AG10803 (cell line): ENCODE measurements at regions not wholly inside any gene's neighbourhood (a gene's known extent, or its start where the extent isn't known, plus 50 kb on each side); places are given as distances from the start of the nearest gene placed in this dataset.

Experiments used
- DNase-seq: peaks from one replicate; pipeline ENCODE4 v3.0.0; 2010; ENCODE audit warnings: low read depth
- H3K4me3 ChIP-seq: 2 replicates; pipeline ENCODE4 v1.5.1; 2011; ENCODE audit warnings: mild to moderate bottlenecking, low read length, control low read depth
- TF ChIP-seq, protein P1 (sequence below): conservative IDR thresholded peaks from 2 replicates; pipeline ENCODE4 v1.5.1; 2011; ENCODE audit warnings: mild to moderate bottlenecking, low read length, control low read depth, inconsistent platforms

GRCh38 chr3:80096909-80097308 is 329.1 kb upstream of the ROBO1 start:
- no peak for DNase-seq
- TF ChIP-seq, protein P1, sequence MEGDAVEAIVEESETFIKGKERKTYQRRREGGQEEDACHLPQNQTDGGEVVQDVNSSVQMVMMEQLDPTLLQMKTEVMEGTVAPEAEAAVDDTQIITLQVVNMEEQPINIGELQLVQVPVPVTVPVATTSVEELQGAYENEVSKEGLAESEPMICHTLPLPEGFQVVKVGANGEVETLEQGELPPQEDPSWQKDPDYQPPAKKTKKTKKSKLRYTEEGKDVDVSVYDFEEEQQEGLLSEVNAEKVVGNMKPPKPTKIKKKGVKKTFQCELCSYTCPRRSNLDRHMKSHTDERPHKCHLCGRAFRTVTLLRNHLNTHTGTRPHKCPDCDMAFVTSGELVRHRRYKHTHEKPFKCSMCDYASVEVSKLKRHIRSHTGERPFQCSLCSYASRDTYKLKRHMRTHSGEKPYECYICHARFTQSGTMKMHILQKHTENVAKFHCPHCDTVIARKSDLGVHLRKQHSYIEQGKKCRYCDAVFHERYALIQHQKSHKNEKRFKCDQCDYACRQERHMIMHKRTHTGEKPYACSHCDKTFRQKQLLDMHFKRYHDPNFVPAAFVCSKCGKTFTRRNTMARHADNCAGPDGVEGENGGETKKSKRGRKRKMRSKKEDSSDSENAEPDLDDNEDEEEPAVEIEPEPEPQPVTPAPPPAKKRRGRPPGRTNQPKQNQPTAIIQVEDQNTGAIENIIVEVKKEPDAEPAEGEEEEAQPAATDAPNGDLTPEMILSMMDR, result no peak
- H3K4me3 ChIP-seq, result no peak overlapping the region

DNA sequence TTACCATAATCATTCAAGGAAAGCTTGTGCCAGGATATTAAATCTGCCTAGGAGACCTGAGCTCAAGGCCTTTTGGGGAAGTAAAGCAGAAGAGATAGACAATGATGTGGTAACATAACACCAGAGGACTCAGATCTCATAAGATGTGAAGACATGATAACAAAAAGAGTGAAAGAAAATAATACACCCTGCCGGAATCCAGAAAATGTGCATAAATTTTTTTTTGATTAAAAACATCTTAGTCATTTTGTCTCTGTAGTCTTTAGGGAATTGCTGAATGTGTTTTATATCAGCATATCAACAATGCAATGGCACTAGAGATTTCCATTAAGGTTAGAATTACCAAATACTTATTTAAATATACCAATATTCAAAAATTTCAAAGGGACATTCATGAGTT is 326.8 kb upstream of the ROBO1 start:
- H3K4me3 ChIP-seq, result no peak overlapping the region
- no peak for DNase-seq
- TF ChIP-seq, protein P1, result no peak

DNA sequence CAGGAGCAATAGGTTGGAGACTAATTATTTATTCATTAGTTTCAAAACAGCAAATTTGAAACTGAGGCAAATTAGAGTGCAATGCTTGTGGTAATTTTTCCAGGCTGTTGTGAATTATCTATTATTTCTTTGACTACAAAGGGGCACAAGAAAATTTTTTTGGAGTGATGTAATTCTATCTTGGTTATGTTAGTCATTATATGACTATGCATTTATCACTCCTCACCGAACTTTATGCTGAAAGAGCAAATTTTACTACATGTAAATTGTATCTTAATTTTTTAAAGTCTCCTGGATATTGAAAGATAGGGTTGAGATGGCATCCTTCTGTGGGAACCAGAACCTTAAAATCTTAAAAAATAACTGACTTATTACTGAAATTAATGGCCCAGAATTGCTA is 320.0 kb upstream of the ROBO1 start:
- no peak for DNase-seq
- TF ChIP-seq, protein P1, result no peak
- H3K4me3 ChIP-seq, result no peak overlapping the region

DNA sequence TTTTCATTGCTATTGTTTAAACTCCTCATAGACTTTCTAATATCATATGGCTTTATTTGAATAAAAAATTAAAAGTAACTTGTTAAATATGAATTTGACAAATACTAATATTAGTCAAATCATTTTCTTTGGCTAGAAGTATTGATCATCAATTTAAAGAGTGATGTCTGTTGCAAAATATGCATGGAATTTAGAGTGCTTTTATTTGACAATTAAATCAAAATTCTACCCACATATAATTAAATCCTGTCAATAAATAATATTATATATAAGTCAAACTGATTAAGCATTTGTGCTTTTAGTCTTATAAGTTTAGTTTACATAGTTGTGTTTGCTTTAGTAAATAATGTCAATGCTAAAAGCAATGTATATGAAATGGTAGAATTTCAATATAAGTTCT is 318.6 kb upstream of the ROBO1 start:
- TF ChIP-seq, protein P1, result no peak
- no peak overlapping the region for H3K4me3 ChIP-seq
- DNase-seq, result no peak

GRCh38 chr3:80079886-80080285 is 312.1 kb upstream of the ROBO1 start:
- no peak overlapping the region for H3K4me3 ChIP-seq
- DNase-seq, result no peak
- TF ChIP-seq, protein P1, result no peak

GRCh38 chr3:80068459-80068858 is 300.7 kb upstream of the ROBO1 start:
- no peak for DNase-seq
- H3K4me3 ChIP-seq, result no peak overlapping the region
- TF ChIP-seq, protein P1, result no peak

GRCh38 chr3:80063535-80063934 is 295.7 kb upstream of the ROBO1 start:
- H3K4me3 ChIP-seq, result no peak overlapping the region
- TF ChIP-seq, protein P1, result no peak
- no peak for DNase-seq
